ENCODE measurements at regions not wholly inside any gene's neighbourhood (a gene's known extent, or its start where the extent isn't known, plus 50 kb on each side); places are given as distances from the start of the nearest gene placed in this dataset.
A peak's percentile ranks its signal among the peaks of the same experiment; 100 is the strongest.

DNA sequence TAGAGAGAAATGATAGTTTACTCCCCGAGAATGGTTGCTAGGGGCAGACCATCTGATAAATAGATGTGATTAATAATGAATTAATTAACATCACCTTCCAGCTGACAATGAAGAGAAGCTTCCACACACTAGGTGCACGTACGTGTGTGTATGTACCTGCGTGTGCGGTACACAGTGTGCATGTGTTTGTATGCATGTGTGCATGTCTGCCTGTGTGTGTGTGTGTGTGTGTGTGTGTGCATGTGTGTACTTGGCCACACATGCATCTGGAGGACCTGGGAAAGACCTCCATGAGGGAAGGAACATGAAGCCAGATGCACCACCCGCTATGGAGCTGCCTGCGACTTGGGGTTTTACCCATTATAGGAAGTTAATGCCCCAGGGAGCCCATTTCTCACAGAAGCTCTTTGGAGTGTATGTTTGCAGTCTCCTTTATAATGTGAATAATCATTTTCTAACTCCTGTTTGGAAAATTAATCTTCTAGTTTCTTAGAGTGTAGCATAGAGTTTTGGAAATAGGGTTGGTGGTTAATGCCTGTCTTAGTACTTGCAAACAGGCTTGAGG is 229.1 kb downstream of the ENGASE start:
- Histone ChIP-seq H3K27me3 (ENCODE audit: control insufficient read depth, insufficient read depth, low read length) (peaks cover 2% of the 10 kb centered on the region), H3K4me1 (ENCODE audit: control insufficient read depth, insufficient read depth, low read length, poor library complexity, severe bottlenecking) (no peaks in the 10 kb centered on the region), H3K27ac (ENCODE audit: insufficient read depth, low read length, poor library complexity, severe bottlenecking) (no peak overlapping the region), H3K9me3 (ENCODE audit: control insufficient read depth in 2 of 2, low read length in 2 of 2) (no peaks in the 10 kb centered on the region), H3K36me3 (ENCODE audit: control insufficient read depth, insufficient read depth, low read length) (no peaks in the 10 kb centered on the region), H3K4me3 (ENCODE audit: low read depth, low read length) (no peak overlapping the region)
- DNase-seq: no peak
- Mint-ChIP-seq H3K9me3 (no peaks in the 10 kb centered on the region), H3K27me3 (peaks cover 13% of the 10 kb centered on the region), H3K36me3 (no peaks in the 10 kb centered on the region), H3K4me1 (no peaks in the 10 kb centered on the region), H3K4me3 (no peak overlapping the region), H3K27ac (no peak overlapping the region)
- ATAC-seq (ENCODE audit: low read depth in 2 of 2): no peak

DNA sequence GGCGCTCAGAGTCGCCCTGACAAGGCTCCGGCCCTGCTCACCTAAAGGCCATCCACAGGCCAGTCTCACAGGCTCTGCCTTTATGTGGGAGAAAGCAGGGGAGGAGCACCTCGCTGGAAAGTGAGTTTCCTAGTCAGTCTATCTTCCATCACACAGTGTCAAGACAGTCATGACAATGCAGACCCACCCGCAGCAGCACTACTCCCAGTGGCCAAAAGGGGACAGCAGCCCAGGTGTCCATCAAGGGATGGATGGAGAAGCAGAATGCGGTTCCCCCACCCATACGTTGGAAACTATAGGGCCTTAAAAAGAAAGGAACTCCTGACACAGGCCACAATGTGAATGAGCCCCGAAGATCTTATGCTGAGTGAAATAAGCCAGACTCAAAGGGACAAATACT is 226.8 kb downstream of the ENGASE start:
- Histone ChIP-seq H3K9me3 (ENCODE audit: control insufficient read depth in 2 of 2, low read length in 2 of 2) (no peaks in the 10 kb centered on the region), H3K27ac (ENCODE audit: insufficient read depth, low read length, poor library complexity, severe bottlenecking) (no peak overlapping the region), H3K4me1 (ENCODE audit: control insufficient read depth, insufficient read depth, low read length, poor library complexity, severe bottlenecking) (no peaks in the 10 kb centered on the region), H3K27me3 (ENCODE audit: control insufficient read depth, insufficient read depth, low read length) (peaks cover 2% of the 10 kb centered on the region), H3K4me3 (ENCODE audit: low read depth, low read length) (no peak overlapping the region), H3K36me3 (ENCODE audit: control insufficient read depth, insufficient read depth, low read length) (no peaks in the 10 kb centered on the region)
- H3K27ac Mint-ChIP-seq: no peak overlapping the region
- no peaks in the 10 kb centered on the region for H3K4me1 Mint-ChIP-seq
- no peaks in the 10 kb centered on the region for H3K9me3 Mint-ChIP-seq
- H3K36me3 Mint-ChIP-seq: no peaks in the 10 kb centered on the region
- ATAC-seq (ENCODE audit: low read depth in 2 of 2) (no peak), DNase-seq (no peak)
- peaks cover 26% of the 10 kb centered on the region for H3K27me3 Mint-ChIP-seq
- H3K4me3 Mint-ChIP-seq: no peak overlapping the region

DNA sequence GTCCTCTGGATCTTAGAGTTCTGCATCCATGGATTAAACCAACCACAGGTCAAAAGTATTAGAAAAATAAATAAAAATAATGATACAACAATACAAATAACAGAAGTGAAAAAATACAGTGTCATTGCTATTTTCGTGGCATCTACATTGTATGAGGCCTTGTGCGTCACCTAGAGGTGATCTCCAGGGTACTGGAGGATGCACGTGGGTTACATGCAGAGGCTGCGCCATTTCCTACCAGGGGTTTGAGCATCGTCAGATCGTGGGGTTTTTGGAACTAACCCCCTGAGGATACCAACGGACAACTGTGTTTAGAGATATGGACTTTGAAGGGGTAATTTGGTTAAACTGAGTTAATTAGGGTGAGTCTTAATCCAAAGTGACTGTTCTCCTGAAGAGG is 224.7 kb downstream of the ENGASE start:
- H3K36me3 Mint-ChIP-seq: no peaks in the 10 kb centered on the region
- no peak for ATAC-seq (ENCODE audit: low read depth in 2 of 2)
- peaks cover 37% of the 10 kb centered on the region for H3K27me3 Mint-ChIP-seq

DNA sequence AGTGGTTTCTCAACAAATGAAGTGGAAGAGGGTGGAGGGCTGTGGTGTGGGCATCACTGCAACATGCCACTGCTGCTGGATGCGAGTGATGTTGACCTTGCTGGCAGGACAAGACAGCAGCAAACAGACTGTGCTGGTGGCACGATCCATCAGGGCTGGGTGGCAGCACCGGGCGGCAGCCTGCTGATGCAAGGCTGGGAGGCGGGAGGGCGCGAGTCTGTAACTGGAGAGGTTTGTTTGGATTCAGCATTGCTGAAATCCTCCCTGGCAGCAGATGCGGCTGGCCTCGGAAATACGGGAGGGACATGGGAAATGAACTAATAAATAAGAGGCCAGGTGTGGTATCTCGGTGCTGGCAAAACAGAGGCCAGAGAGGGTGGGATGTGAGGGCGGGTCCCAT is 224.2 kb downstream of the ENGASE start:
- no peak for DNase-seq

More for the DNA sequence above, 224.7 kb downstream of the ENGASE start:
- no peaks in the 10 kb centered on the region for H3K4me1 ChIP-seq (ENCODE audit: control insufficient read depth, insufficient read depth, low read length, poor library complexity, severe bottlenecking)
- H3K4me1 Mint-ChIP-seq: no peaks in the 10 kb centered on the region
- DNase-seq: no peak
- H3K4me3 ChIP-seq (ENCODE audit: low read depth, low read length): no peak overlapping the region
- no peak overlapping the region for H3K4me3 Mint-ChIP-seq
- no peak overlapping the region for H3K27ac ChIP-seq (ENCODE audit: insufficient read depth, low read length, poor library complexity, severe bottlenecking)
- H3K27ac Mint-ChIP-seq: no peak overlapping the region
- H3K36me3 ChIP-seq (ENCODE audit: control insufficient read depth, insufficient read depth, low read length): no peaks in the 10 kb centered on the region
- no peaks in the 10 kb centered on the region for H3K9me3 ChIP-seq (ENCODE audit: control insufficient read depth in 2 of 2, low read length in 2 of 2)
- H3K27me3 ChIP-seq (ENCODE audit: control insufficient read depth, insufficient read depth, low read length): peaks cover 2% of the 10 kb centered on the region
- no peaks in the 10 kb centered on the region for H3K9me3 Mint-ChIP-seq

DNA sequence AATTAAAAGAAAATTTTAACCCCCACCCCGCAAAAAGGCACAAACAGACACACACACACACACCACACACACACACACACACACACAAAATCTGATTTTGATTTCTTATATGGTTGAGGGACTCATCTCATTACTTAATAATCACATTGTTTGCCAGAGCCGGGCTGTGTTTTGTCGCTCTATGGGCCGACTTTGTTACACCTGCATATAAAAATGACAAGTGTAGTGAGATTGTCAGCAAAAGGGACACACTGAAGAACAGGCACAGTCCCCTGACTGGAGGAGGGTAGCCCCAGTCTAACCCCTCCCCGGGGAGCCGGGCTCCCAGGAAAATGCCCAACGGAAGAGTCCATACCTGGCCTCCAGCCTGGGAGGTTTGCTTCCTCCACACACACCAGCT is 221.6 kb downstream of the ENGASE start:
- DNase-seq (no peak), ATAC-seq (ENCODE audit: low read depth in 2 of 2) (no peak)
- H3K27me3 Mint-ChIP-seq: peaks cover 34% of the 10 kb centered on the region
- H3K4me3 Mint-ChIP-seq: no peak overlapping the region
- H3K27me3 ChIP-seq (ENCODE audit: control insufficient read depth, insufficient read depth, low read length): no peaks in the 10 kb centered on the region
- H3K9me3 ChIP-seq (ENCODE audit: control insufficient read depth in 2 of 2, low read length in 2 of 2): no peaks in the 10 kb centered on the region
- H3K36me3 ChIP-seq (ENCODE audit: control insufficient read depth, insufficient read depth, low read length): no peaks in the 10 kb centered on the region
- no peak overlapping the region for H3K27ac Mint-ChIP-seq
- H3K27ac ChIP-seq (ENCODE audit: insufficient read depth, low read length, poor library complexity, severe bottlenecking): no peak overlapping the region
- H3K4me1 ChIP-seq (ENCODE audit: control insufficient read depth, insufficient read depth, low read length, poor library complexity, severe bottlenecking): no peaks in the 10 kb centered on the region
- H3K4me3 ChIP-seq (ENCODE audit: low read depth, low read length): no peak overlapping the region
- no peaks in the 10 kb centered on the region for H3K4me1 Mint-ChIP-seq
- H3K36me3 Mint-ChIP-seq: no peaks in the 10 kb centered on the region
- no peaks in the 10 kb centered on the region for H3K9me3 Mint-ChIP-seq

More for the DNA sequence above, 224.2 kb downstream of the ENGASE start:
- H3K9me3 ChIP-seq (ENCODE audit: control insufficient read depth in 2 of 2, low read length in 2 of 2): no peaks in the 10 kb centered on the region
- no peak for ATAC-seq (ENCODE audit: low read depth in 2 of 2)
- Mint-ChIP-seq H3K27ac (no peak overlapping the region), H3K36me3 (no peaks in the 10 kb centered on the region), H3K4me3 (no peak overlapping the region), H3K4me1 (no peaks in the 10 kb centered on the region), H3K9me3 (no peaks in the 10 kb centered on the region), H3K27me3 (peaks cover 40% of the 10 kb centered on the region)
- peaks cover 2% of the 10 kb centered on the region for H3K27me3 ChIP-seq (ENCODE audit: control insufficient read depth, insufficient read depth, low read length)
- no peaks in the 10 kb centered on the region for H3K4me1 ChIP-seq (ENCODE audit: control insufficient read depth, insufficient read depth, low read length, poor library complexity, severe bottlenecking)
- no peak overlapping the region for H3K4me3 ChIP-seq (ENCODE audit: low read depth, low read length)
- no peak overlapping the region for H3K27ac ChIP-seq (ENCODE audit: insufficient read depth, low read length, poor library complexity, severe bottlenecking)
- no peaks in the 10 kb centered on the region for H3K36me3 ChIP-seq (ENCODE audit: control insufficient read depth, insufficient read depth, low read length)

DNA sequence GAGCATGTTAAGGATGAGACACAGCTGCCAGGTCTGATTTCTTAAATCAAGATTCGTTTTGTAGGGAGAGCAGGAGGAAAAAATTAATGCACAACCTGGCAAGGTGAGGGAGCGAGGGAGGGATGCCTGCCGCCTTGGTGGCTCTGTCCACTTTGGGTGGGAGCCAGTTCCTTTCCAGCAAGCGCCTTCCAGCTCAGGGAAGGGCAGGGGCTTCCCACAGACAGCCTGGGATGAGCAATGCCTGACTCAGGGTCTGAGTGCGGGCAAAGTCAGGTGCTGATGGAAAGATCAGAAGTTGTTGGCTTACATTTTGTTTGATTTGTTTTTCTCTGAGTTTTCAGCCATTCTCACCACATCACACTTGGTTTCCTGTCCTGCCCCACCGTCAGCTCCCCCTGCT is 220.7 kb downstream of the ENGASE start:
- H3K27ac ChIP-seq (ENCODE audit: insufficient read depth, low read length, poor library complexity, severe bottlenecking): no peak overlapping the region
- no peak overlapping the region for H3K27ac Mint-ChIP-seq
- no peaks in the 10 kb centered on the region for H3K36me3 Mint-ChIP-seq
- no peaks in the 10 kb centered on the region for H3K27me3 ChIP-seq (ENCODE audit: control insufficient read depth, insufficient read depth, low read length)
- no peak overlapping the region for H3K4me3 Mint-ChIP-seq
- no peaks in the 10 kb centered on the region for H3K4me1 Mint-ChIP-seq
- H3K9me3 ChIP-seq (ENCODE audit: control insufficient read depth in 2 of 2, low read length in 2 of 2): no peaks in the 10 kb centered on the region
- H3K36me3 ChIP-seq (ENCODE audit: control insufficient read depth, insufficient read depth, low read length): no peaks in the 10 kb centered on the region
- DNase-seq (no peak), ATAC-seq (ENCODE audit: low read depth in 2 of 2) (no peak)
- no peak overlapping the region for H3K4me3 ChIP-seq (ENCODE audit: low read depth, low read length)
- H3K4me1 ChIP-seq (ENCODE audit: control insufficient read depth, insufficient read depth, low read length, poor library complexity, severe bottlenecking): no peaks in the 10 kb centered on the region
- no peaks in the 10 kb centered on the region for H3K9me3 Mint-ChIP-seq
- H3K27me3 Mint-ChIP-seq: peaks cover 34% of the 10 kb centered on the region

DNA sequence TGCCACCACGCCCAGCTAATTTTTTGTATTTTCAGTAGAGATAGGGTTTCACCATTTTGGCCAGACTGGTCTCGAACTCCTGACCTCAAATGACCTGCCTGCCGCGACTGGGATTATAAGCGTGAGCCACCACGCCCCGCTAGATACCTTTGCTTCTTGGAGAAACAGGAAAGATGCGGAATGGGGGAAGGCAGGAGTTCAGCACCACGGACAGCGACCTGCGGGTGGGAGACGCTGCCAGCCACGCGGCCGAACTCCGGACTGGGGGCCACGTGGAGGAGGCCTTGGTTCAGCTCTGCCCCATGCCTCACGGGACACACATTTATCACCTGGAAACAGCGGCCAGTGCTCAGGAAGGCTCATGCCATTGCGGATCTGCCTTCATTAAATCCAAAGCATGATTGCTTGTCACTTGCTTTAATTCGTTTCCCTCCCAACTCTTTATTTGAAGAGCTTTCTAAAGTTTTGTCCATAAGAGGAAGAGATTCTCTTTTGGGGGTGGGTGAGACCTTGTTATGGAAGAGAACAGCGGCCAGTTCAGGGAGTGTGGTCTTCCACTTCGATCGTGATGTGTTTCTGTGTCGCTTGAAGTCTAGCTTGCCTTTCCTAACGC is 219.9 kb downstream of the ENGASE start:
- Histone ChIP-seq H3K27me3 (ENCODE audit: control insufficient read depth, insufficient read depth, low read length) (no peaks in the 10 kb centered on the region), H3K27ac (ENCODE audit: insufficient read depth, low read length, poor library complexity, severe bottlenecking) (no peak overlapping the region), H3K9me3 (ENCODE audit: control insufficient read depth in 2 of 2, low read length in 2 of 2) (no peaks in the 10 kb centered on the region), H3K4me1 (ENCODE audit: control insufficient read depth, insufficient read depth, low read length, poor library complexity, severe bottlenecking) (no peaks in the 10 kb centered on the region), H3K4me3 (ENCODE audit: low read depth, low read length) (no peak overlapping the region), H3K36me3 (ENCODE audit: control insufficient read depth, insufficient read depth, low read length) (no peaks in the 10 kb centered on the region)
- DNase-seq (peak in 2 of 3 donors; percentile 11 to 13), ATAC-seq (ENCODE audit: low read depth in 2 of 2) (no peak)
- Mint-ChIP-seq H3K27ac (no peak overlapping the region), H3K27me3 (peaks cover 33% of the 10 kb centered on the region), H3K4me3 (no peak overlapping the region), H3K9me3 (peaks cover 0 to under 1% (median 0%) of the 10 kb centered on the region in 7 donors), H3K36me3 (no peaks in the 10 kb centered on the region), H3K4me1 (no peaks in the 10 kb centered on the region)

DNA sequence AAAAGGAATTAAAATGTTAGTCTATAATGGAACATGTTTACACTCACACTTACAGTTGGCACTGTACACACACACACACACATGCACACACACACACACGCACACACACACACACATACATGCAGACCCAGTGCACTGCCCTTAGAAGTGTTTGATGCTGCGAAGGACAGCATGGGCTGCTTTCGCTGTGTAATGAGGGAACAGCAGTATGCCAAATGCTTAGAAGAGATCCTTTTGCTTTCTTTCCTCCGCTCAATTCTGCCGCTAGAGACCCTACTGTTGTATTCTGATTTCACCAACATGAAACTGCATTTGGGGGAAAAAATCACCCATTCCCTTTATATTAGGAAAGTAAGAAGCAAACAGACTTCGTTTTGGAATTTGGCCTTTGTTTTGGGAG is 217.9 kb downstream of the ENGASE start:
- Histone ChIP-seq H3K4me1 (ENCODE audit: control insufficient read depth, insufficient read depth, low read length, poor library complexity, severe bottlenecking) (no peaks in the 10 kb centered on the region), H3K27ac (ENCODE audit: insufficient read depth, low read length, poor library complexity, severe bottlenecking) (no peak overlapping the region), H3K36me3 (ENCODE audit: control insufficient read depth, insufficient read depth, low read length) (no peaks in the 10 kb centered on the region), H3K4me3 (ENCODE audit: low read depth, low read length) (no peak overlapping the region), H3K9me3 (ENCODE audit: control insufficient read depth in 2 of 2, low read length in 2 of 2) (no peaks in the 10 kb centered on the region), H3K27me3 (ENCODE audit: control insufficient read depth, insufficient read depth, low read length) (no peaks in the 10 kb centered on the region)
- H3K27ac Mint-ChIP-seq: no peak overlapping the region
- no peaks in the 10 kb centered on the region for H3K4me1 Mint-ChIP-seq
- H3K27me3 Mint-ChIP-seq: peaks cover 18% of the 10 kb centered on the region
- H3K9me3 Mint-ChIP-seq: peaks cover 0 to 2% (median 0%) of the 10 kb centered on the region in 7 donors
- no peak for DNase-seq
- no peaks in the 10 kb centered on the region for H3K36me3 Mint-ChIP-seq
- no peak overlapping the region for H3K4me3 Mint-ChIP-seq
- no peak for ATAC-seq (ENCODE audit: low read depth in 2 of 2)

Measured in CD4-positive, CD25-positive, alpha-beta regulatory T cell (primary cell).